GM12874 (cell line): ENCODE measurements at regions not wholly inside any gene's neighbourhood (a gene's known extent, or its start where the extent isn't known, plus 50 kb on each side); places are given as distances from the start of the nearest gene placed in this dataset.

ENCODE experiments used
- CTCF ChIP-seq: IDR thresholded peaks from 2 replicates; pipeline ENCODE4 v1.5.1; 2011; ENCODE audit warnings: low read depth, mild to moderate bottlenecking, control low read depth, low read length, moderate library complexity; ENCODE audit not compliant: insufficient read depth

- TF ChIP-seq CTCF, result no peak
Measured at GRCh38 chr12:124713041-124713435, 145.6 kb upstream of the NCOR2 start.

GRCh38 chr12:124711344-124711743, 143.9 kb upstream of the NCOR2 start:
- no peak for TF ChIP-seq CTCF

GRCh38 chr12:124709722-124710687, 142.6 kb upstream of the NCOR2 start:
- no peak for TF ChIP-seq CTCF

GRCh38 chr12:124707316-124707715, 139.9 kb upstream of the NCOR2 start:
- no peak for TF ChIP-seq CTCF

- no peak for TF ChIP-seq CTCF
Measured at GRCh38 chr12:124706363-124706762, 139.0 kb upstream of the NCOR2 start.

- no peak for TF ChIP-seq CTCF
Measured at GRCh38 chr12:124705545-124706138, 138.2 kb upstream of the NCOR2 start.

- no peak for TF ChIP-seq CTCF
Measured at GRCh38 chr12:124704619-124705018, 137.2 kb upstream of the NCOR2 start.
